ENCODE measurements at regions not wholly inside any gene's neighbourhood (a gene's known extent, or its start where the extent isn't known, plus 50 kb on each side); places are given as distances from the start of the nearest gene placed in this dataset.

GRCh38 chr20:53814060-53814459 lies 220.4 kb upstream of the ZNF217 start:
- Histone ChIP-seq H2AFZ (replicated peaks; ENCODE audit: low read length, poor library complexity) (no peak overlapping the region), H3K79me1 (ENCODE audit: low read depth in 1 of 2, low read length in 2 of 2) (no peaks in the 10 kb centered on the region), H3K4ac (ENCODE audit: low read depth, low read length) (no peak overlapping the region), H3K27me3 (ENCODE audit: control insufficient read depth, insufficient read depth, low read length) (no peaks in the 10 kb centered on the region), H2AK9ac (replicated peaks; ENCODE audit: low read depth, low read length, poor library complexity) (no peak overlapping the region), H3K4me1 (ENCODE audit: control insufficient read depth, insufficient read depth, low read length) (no peaks in the 10 kb centered on the region), H3K36me3 (ENCODE audit: control insufficient read depth, insufficient read depth, low read length) (no peaks in the 10 kb centered on the region), H3K23ac (ENCODE audit: low read depth, low read length) (no peak overlapping the region), H3K4me3 (ENCODE audit: insufficient read depth, low read depth, low read length) (no peak overlapping the region), H3K9me1 (ENCODE audit: insufficient read depth, low read length) (no peaks in the 10 kb centered on the region), H2BK5ac (ENCODE audit: low read depth, low read length, poor library complexity, severe bottlenecking) (no peak overlapping the region), H2AK5ac (ENCODE audit: low read depth, low read length) (no peak overlapping the region), H3K27ac (ENCODE audit: insufficient read depth, low read length) (no peak overlapping the region), H3K4me2 (ENCODE audit: low read depth, low read length) (no peak overlapping the region), H2BK120ac (ENCODE audit: low read depth, low read length) (no peak overlapping the region), H4K91ac (ENCODE audit: insufficient read depth, low read depth, low read length) (no peak overlapping the region), H3K14ac (replicated peaks; ENCODE audit: low read depth, low read length) (no peak overlapping the region), H3K9me3 (ENCODE audit: control insufficient read depth, insufficient read depth, low read length) (peaks cover under 1% of the 10 kb centered on the region), H4K8ac (ENCODE audit: low read depth in 2 of 2, low read length in 2 of 2) (no peak overlapping the region), H3K56ac (ENCODE audit: extremely low read depth, insufficient read depth, low read length) (no peak overlapping the region), H3K9ac (ENCODE audit: low read depth, low read length) (no peak overlapping the region), H4K20me1 (ENCODE audit: insufficient read depth, low read length) (no peaks in the 10 kb centered on the region), H4K5ac (ENCODE audit: low read depth, low read length) (no peak overlapping the region), H2BK15ac (ENCODE audit: low read depth, low read length) (no peak overlapping the region), H2BK20ac (ENCODE audit: low read depth, low read length) (no peak overlapping the region), H3K18ac (ENCODE audit: low read depth, low read length) (no peak overlapping the region; the same call in 1 of the 2 replicates)
- CTCF ChIA-PET: no interaction called here
- dilution Hi-C loops (cut with HindIII; ENCODE audit: low sequenced_read_pairs, unreplicated experiment) (no loop called here), intact Hi-C loops (cut with micrococcal nuclease) (no loop called here), in situ Hi-C loops (cut with MboI; ENCODE audit: low sequenced_read_pairs) (no loop called here)
- BruUV-seq (replicated peaks): no TSS peak
- no peak for TF ChIP-seq CHD1 (IDR thresholded peaks at IDR 0.05; ENCODE audit: low read depth, low read length)
- POLR2A ChIA-PET (ENCODE audit: unreplicated experiment): no interaction called here
- no CpG with 5 or more reads among the region's 2 CpGs for WGBS, 2 experiments (ENCODE audit: extremely low coverage in 2 of 2, insufficient read length in 1 of 2)
- DNase-seq (no peak), ATAC-seq (ENCODE audit: low read depth) (no peak)

All from IMR-90 (cell line).